ENCODE measurements at regions not wholly inside any gene's neighbourhood (a gene's known extent, or its start where the extent isn't known, plus 50 kb on each side); places are given as distances from the start of the nearest gene placed in this dataset.

DNA sequence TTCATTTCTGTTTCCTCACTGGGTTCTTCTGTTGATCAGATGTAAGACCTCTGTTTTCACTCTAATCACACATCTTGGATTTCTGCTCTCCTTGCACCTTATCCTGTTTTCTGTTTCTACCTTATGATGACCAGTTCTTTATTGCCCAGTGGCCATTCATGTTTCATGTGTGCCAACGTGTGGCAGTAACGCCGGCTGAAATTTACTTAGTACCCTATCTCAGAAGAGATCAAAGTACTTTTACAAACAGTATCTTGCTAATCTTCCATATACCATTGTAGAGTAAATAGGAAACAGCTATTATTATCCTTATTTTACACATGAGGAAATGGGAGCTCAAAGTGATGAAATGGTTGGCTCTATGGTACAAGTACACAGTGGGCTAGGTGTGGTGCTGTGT is 74.0 kb downstream of the GATA3 start:
- no peaks in the 10 kb centered on the region for H3K36me3 ChIP-seq
- H3K27ac ChIP-seq, result no peak overlapping the region
- intact Hi-C loops (cut with DNase I), result no loop called here
- H3K27me3 ChIP-seq (replicated peaks; ENCODE audit: insufficient read depth), result no peaks in the 10 kb centered on the region
- H3K4me1 ChIP-seq (replicated peaks), result no peaks in the 10 kb centered on the region
- no peak overlapping the region for H3K4me3 ChIP-seq
- peak; percentile 16 for DNase-seq (ENCODE audit: low spot score)
- H3K9me3 ChIP-seq, result no peaks in the 10 kb centered on the region
- 27% methylated on average over 3 of the region's 3 CpGs for WGBS
- peak; percentile 65 for TF ChIP-seq POLR2AphosphoS5 (IDR thresholded peaks at IDR 0.05)
- TF ChIP-seq, protein P1, sequence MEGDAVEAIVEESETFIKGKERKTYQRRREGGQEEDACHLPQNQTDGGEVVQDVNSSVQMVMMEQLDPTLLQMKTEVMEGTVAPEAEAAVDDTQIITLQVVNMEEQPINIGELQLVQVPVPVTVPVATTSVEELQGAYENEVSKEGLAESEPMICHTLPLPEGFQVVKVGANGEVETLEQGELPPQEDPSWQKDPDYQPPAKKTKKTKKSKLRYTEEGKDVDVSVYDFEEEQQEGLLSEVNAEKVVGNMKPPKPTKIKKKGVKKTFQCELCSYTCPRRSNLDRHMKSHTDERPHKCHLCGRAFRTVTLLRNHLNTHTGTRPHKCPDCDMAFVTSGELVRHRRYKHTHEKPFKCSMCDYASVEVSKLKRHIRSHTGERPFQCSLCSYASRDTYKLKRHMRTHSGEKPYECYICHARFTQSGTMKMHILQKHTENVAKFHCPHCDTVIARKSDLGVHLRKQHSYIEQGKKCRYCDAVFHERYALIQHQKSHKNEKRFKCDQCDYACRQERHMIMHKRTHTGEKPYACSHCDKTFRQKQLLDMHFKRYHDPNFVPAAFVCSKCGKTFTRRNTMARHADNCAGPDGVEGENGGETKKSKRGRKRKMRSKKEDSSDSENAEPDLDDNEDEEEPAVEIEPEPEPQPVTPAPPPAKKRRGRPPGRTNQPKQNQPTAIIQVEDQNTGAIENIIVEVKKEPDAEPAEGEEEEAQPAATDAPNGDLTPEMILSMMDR (IDR thresholded peaks at IDR 0.05), result no peak

DNA sequence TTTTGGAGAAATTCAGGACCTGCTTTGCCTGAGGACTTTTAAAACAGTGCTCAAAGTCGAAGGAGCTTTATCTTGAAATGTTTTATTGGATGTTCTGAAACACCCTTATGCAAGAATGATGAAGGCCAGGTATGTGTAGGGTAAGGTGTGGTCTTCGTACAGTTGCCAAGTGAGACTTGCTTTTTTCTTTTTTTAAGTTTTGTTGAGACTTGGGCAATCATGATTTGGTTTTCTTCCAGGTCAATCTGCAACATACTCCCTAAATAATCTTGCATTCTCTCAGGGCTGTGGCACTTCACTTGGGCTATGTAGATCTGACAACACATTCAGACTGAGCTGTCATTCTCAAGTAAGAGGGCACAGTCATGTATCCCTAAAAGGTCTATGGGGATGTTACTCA is 75.0 kb downstream of the GATA3 start:
- WGBS, result 53% methylated on average over 2 of the region's 2 CpGs
- H3K4me1 ChIP-seq (replicated peaks), result no peaks in the 10 kb centered on the region
- H3K9me3 ChIP-seq, result no peaks in the 10 kb centered on the region
- intact Hi-C loops (cut with DNase I), result no loop called here
- no peak for TF ChIP-seq POLR2AphosphoS5 (IDR thresholded peaks at IDR 0.05)
- TF ChIP-seq, protein P1 (IDR thresholded peaks at IDR 0.05), result no peak
- H3K27me3 ChIP-seq (replicated peaks; ENCODE audit: insufficient read depth), result no peaks in the 10 kb centered on the region
- no peak for DNase-seq (ENCODE audit: low spot score)
- no peaks in the 10 kb centered on the region for H3K36me3 ChIP-seq
- no peak overlapping the region for H3K27ac ChIP-seq
- no peak overlapping the region for H3K4me3 ChIP-seq

DNA sequence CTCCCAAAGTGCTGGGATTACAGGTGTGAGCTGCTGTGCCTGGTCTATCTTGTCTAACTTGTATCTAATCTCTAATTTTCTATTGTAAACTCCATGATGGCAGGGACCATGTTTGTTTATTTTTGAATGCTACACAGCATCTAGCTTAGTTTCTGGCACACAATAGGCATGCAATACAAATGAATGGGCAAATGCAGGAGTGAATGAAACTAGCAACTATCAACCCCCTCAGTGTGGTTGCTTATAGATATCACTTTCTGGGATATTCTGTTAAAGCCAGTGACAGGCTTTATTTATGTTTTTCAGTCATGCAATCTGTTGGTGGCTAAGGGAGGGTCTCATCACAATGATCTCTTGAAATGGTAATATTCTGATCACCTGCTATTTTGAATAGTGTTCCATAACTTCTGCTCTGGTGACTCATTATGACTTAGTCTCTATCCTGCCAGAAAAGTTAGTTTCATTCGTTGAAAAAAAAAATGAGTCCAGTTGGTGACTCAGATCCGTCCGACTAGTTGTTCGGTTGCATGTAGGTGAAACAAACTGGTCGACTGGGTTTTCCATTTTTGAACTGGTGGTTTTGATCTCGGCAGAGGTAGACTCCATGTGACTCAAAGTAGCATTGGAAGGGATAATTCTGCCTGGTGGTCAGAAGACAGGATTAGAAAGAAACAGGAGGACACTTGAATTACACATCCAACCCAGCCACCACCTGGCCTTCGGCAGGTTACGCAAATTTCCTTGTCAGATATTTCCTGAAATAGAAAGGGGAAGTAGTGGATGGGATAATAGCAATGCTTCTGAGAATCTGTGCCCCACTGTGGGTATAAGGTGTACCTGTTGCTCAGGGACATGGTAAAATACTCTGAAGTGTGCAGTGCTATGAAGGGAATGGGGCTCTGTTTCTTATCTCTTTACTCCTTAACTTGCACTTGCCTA is 76.8 kb downstream of the GATA3 start:
- intact Hi-C loops (cut with DNase I), result no loop called here
- no peak for TF ChIP-seq POLR2A (IDR thresholded peaks at IDR 0.05)
- TF ChIP-seq POLR2AphosphoS5 (IDR thresholded peaks at IDR 0.05), result no peak
- TF ChIP-seq, protein P1 (IDR thresholded peaks at IDR 0.05), result no peak
- H3K9me3 ChIP-seq, result no peaks in the 10 kb centered on the region
- no peak overlapping the region for H3K4me3 ChIP-seq
- no peaks in the 10 kb centered on the region for H3K36me3 ChIP-seq
- no peak overlapping the region for H3K27ac ChIP-seq
- DNase-seq (ENCODE audit: low spot score), result no peak
- H3K27me3 ChIP-seq (replicated peaks; ENCODE audit: insufficient read depth), result no peaks in the 10 kb centered on the region
- 86% methylated on average over 8 of the region's 8 CpGs for WGBS
- H3K4me1 ChIP-seq (replicated peaks), result no peaks in the 10 kb centered on the region

DNA sequence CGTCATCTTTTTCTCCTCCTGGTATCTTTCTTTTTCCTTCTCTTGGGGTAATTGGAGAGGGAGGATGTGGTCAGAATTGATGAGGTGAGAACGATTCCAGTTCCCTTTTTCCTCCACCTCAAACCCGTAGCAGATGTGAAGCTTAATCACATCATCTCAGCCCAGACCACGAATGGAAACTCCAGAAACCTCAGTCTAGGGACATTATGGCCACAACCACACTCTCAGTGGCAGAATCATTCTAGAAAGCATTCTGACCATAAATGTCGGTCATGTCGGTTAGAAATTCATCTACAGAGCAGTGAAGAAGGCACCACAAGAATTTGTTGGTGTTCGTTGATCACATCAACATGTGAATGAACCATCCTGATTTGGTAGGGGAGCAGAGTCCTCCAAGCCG is 78.7 kb downstream of the GATA3 start:
- intact Hi-C loops (cut with DNase I), result no loop called here
- TF ChIP-seq, protein P1 (IDR thresholded peaks at IDR 0.05), result no peak
- TF ChIP-seq POLR2A (IDR thresholded peaks at IDR 0.05) (no peak), POLR2AphosphoS5 (IDR thresholded peaks at IDR 0.05) (no peak)
- Histone ChIP-seq H3K36me3 (no peaks in the 10 kb centered on the region), H3K9me3 (no peaks in the 10 kb centered on the region), H3K27ac (no peak overlapping the region), H3K4me1 (replicated peaks) (no peaks in the 10 kb centered on the region), H3K27me3 (replicated peaks; ENCODE audit: insufficient read depth) (no peaks in the 10 kb centered on the region), H3K4me3 (no peak overlapping the region)
- DNase-seq (ENCODE audit: low spot score), result no peak
- 74% methylated on average over 8 of the region's 8 CpGs for WGBS

DNA sequence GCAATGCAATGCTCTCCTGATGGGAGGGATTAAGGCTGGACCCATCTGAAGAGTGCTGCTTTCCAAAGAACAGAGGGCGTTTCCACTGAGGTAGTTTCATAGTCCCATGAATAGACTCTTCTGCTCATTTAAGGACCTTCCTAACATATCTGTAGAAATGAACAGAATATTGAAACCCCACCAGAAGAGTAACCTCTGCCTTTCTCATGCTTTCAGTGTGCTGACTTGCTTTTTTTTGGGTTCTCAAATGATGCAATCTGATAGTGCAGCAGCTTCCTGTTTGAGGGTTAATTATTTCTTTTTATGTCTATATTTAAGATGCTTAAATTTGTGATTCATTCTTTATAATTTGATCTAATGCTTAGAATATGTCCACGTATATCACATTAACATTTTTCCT is 82.2 kb downstream of the GATA3 start:
- TF ChIP-seq, protein P1 (IDR thresholded peaks at IDR 0.05), result no peak
- no peak for TF ChIP-seq POLR2AphosphoS5 (IDR thresholded peaks at IDR 0.05)
- H3K36me3 ChIP-seq, result no peaks in the 10 kb centered on the region
- no peak overlapping the region for H3K27ac ChIP-seq
- no peaks in the 10 kb centered on the region for H3K27me3 ChIP-seq (replicated peaks; ENCODE audit: insufficient read depth)
- no peak overlapping the region for H3K4me3 ChIP-seq
- WGBS, result 76% methylated on average over 2 of the region's 2 CpGs
- no peak for DNase-seq (ENCODE audit: low spot score)
- H3K9me3 ChIP-seq, result no peaks in the 10 kb centered on the region
- intact Hi-C loops (cut with DNase I), result no loop called here
- H3K4me1 ChIP-seq (replicated peaks), result no peaks in the 10 kb centered on the region
